ENCODE measurements at regions not wholly inside any gene's neighbourhood (a gene's known extent, or its start where the extent isn't known, plus 50 kb on each side); places are given as distances from the start of the nearest gene placed in this dataset.

DNA sequence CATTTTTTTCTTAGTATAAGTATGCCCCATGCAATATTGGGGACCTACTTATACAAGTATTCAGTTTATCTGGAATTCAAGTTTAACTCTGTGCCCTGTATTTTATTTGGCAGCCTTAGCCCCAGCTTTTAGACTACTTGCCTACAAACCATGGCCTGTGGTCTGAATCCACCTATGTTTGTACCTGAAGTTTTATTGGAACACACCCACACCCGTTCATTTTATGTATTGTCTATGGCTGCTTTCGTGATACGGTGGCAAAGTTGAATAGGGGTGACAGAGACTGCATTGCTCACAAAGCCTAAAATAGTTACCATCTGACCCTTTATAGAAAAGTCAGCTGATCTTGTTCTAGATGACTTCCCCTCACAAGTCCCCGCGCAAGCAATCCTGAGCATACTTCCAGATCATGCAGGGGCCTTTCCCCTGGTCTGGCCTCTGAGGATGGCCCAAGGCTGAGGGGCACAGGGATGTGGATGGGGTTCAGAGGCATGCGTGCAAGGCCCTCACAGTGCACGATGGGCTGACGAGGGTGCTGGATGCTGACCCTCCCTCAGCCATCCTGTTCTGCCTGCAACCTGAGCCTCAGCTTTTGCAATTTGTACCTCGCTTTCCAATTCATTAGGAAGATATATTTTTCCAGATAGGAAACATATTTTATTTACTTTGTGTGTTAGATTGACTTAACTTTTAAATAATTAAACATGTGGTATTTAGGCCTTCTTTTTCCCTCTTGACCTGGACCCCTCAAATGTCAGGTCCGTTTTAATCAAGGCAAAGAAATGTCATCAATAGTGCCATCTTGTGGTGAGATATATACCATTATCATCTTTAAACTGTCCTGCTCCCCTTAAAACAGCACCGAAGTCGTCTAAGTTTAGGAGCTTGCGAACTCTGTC, 527.3 kb upstream of the CCDC196 start (continued):
- TF ChIP-seq, protein P1, sequence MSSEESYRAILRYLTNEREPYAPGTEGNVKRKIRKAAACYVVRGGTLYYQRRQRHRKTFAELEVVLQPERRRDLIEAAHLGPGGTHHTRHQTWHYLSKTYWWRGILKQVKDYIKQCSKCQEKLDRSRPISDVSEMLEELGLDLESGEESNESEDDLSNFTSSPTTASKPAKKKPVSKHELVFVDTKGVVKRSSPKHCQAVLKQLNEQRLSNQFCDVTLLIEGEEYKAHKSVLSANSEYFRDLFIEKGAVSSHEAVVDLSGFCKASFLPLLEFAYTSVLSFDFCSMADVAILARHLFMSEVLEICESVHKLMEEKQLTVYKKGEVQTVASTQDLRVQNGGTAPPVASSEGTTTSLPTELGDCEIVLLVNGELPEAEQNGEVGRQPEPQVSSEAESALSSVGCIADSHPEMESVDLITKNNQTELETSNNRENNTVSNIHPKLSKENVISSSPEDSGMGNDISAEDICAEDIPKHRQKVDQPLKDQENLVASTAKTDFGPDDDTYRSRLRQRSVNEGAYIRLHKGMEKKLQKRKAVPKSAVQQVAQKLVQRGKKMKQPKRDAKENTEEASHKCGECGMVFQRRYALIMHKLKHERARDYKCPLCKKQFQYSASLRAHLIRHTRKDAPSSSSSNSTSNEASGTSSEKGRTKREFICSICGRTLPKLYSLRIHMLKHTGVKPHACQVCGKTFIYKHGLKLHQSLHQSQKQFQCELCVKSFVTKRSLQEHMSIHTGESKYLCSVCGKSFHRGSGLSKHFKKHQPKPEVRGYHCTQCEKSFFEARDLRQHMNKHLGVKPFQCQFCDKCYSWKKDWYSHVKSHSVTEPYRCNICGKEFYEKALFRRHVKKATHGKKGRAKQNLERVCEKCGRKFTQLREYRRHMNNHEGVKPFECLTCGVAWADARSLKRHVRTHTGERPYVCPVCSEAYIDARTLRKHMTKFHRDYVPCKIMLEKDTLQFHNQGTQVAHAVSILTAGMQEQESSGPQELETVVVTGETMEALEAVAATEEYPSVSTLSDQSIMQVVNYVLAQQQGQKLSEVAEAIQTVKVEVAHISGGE (CRISPR knock-in tag; IDR thresholded peaks at IDR 0.05), result no peak

DNA sequence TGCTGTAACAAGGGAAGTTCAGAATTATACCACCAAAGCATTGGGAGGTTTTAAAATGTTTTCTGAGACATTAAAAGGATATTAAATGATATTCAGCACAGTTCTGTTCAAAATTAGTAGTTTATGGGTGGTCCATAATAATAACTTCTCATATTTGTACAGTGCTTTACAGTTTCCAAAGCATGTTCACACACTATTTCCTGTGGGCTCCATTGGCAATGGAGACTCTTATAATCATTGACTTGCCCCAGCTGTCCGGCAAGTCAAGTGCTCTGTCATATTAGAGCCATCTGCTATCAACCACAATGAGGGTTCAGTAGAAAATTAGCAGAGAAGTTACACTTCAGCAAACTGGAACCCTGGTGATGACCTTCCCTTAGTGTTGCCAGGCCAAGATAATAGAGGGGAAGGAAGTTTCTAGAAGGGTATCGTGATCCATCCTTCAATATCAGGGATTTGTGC, 526.6 kb upstream of the CCDC196 start:
- in situ Hi-C loops (cut with MboI), result loop anchor here (5.0 kb wide), 2 partner anchors 547 to 792 kb away; partner anchors contain the start of gene FUT8
- no peaks in the 10 kb centered on the region for H3K4me1 ChIP-seq (ENCODE audit: control insufficient read depth, insufficient read depth, low read length)
- H3K4me2 ChIP-seq (ENCODE audit: control insufficient read depth, insufficient read depth), result no peak overlapping the region
- H3K27ac ChIP-seq (ENCODE audit: control insufficient read depth, insufficient read depth), result no peak overlapping the region
- H3K9me3 ChIP-seq (replicated peaks; ENCODE audit: control insufficient read depth, insufficient read depth, low read length), result no peaks in the 10 kb centered on the region
- 12% methylated on average over 2 of the region's 2 CpGs for WGBS (ENCODE audit: insufficient coverage, insufficient replicate concordance, low lambda C conversion rate, missing lambda C conversion rate)
- SMC1A ChIA-PET (ENCODE audit: uncharacterized antibody, unreplicated experiment), result interaction anchor here (1.0 to 4.5 kb wide), 16 partner anchors 9 to 798 kb away, joined by 3 to 42 read pairs (median 4); no protein-coding TSS in a partner anchor
- no peak overlapping the region for H3K4me3 ChIP-seq
- peaks cover 2 to 4% of the 10 kb centered on the region in 2 experiments; a peak in 2 of 4 replicates for H3K27me3 ChIP-seq (replicated peaks in 1 of 2; ENCODE audit: control insufficient read depth in 2 of 2, insufficient read depth in 2 of 2, low read length in 1 of 2)
- CTCF ChIA-PET, result interaction anchor here (0.6 to 6.1 kb wide), 25 partner anchors 9 to 796 kb away, joined by 3 to 90 read pairs (median 4); partner anchors contain the start of gene FUT8
- H3K9ac ChIP-seq (ENCODE audit: control insufficient read depth, insufficient read depth, low read length), result no peak overlapping the region
- BruUV-seq (replicated peaks), result no TSS peak
- peak; percentile 23 for ATAC-seq
- H3K79me2 ChIP-seq (ENCODE audit: control insufficient read depth, insufficient read depth, low read length), result no peaks in the 10 kb centered on the region
- RAD21 ChIA-PET (ENCODE audit: unreplicated experiment), result interaction anchor here (0.6 to 4.6 kb wide), 8 partner anchors 106 to 797 kb away, joined by 3 to 46 read pairs (median 7); no protein-coding TSS in a partner anchor
- H4K20me1 ChIP-seq (ENCODE audit: control insufficient read depth, insufficient read depth), result no peaks in the 10 kb centered on the region
- no peak for FAIRE-seq
- no peak overlapping the region for H2AFZ ChIP-seq (ENCODE audit: control insufficient read depth, low read depth, low read length)
- POLR2A ChIA-PET, result no interaction called here
- no peak for DNase-seq (ENCODE audit: low read depth, low spot score)
- intact Hi-C loops (cut with micrococcal nuclease; ENCODE audit: unreplicated experiment), result loop anchor here (1.0 to 2.0 kb wide), 3 partner anchors 111 to 795 kb away; no protein-coding TSS in a partner anchor
- no peaks in the 10 kb centered on the region for H3K36me3 ChIP-seq (ENCODE audit: control insufficient read depth in 2 of 2, insufficient read depth in 2 of 2, low read length in 1 of 2)
- TF ChIP-seq YBX1 (IDR thresholded peaks at IDR 0.05) (no peak), SMC3 (IDR thresholded peaks at IDR 0.05; ENCODE audit: borderline replicate concordance, low read length) (no peak), CHD4 (IDR thresholded peaks at IDR 0.05) (no peak), FOXM1 (IDR thresholded peaks at IDR 0.05; ENCODE audit: low read depth, low read length) (no peak), GABPA (IDR thresholded peaks at IDR 0.05; ENCODE audit: low read depth) (no peak), TCF7 (IDR thresholded peaks at IDR 0.05; ENCODE audit: borderline replicate concordance) (no peak)
- TF ChIP-seq, protein P2, sequence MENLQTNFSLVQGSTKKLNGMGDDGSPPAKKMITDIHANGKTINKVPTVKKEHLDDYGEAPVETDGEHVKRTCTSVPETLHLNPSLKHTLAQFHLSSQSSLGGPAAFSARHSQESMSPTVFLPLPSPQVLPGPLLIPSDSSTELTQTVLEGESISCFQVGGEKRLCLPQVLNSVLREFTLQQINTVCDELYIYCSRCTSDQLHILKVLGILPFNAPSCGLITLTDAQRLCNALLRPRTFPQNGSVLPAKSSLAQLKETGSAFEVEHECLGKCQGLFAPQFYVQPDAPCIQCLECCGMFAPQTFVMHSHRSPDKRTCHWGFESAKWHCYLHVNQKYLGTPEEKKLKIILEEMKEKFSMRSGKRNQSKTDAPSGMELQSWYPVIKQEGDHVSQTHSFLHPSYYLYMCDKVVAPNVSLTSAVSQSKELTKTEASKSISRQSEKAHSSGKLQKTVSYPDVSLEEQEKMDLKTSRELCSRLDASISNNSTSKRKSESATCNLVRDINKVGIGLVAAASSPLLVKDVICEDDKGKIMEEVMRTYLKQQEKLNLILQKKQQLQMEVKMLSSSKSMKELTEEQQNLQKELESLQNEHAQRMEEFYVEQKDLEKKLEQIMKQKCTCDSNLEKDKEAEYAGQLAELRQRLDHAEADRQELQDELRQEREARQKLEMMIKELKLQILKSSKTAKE (IDR thresholded peaks at IDR 0.05; ENCODE audit: low read depth, poor library complexity, severe bottlenecking), result no peak
- TF ChIP-seq, protein P3, sequence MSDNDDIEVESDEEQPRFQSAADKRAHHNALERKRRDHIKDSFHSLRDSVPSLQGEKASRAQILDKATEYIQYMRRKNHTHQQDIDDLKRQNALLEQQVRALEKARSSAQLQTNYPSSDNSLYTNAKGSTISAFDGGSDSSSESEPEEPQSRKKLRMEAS (IDR thresholded peaks at IDR 0.05; ENCODE audit: low read depth, low read length), result no peak
- TF ChIP-seq, protein P4, sequence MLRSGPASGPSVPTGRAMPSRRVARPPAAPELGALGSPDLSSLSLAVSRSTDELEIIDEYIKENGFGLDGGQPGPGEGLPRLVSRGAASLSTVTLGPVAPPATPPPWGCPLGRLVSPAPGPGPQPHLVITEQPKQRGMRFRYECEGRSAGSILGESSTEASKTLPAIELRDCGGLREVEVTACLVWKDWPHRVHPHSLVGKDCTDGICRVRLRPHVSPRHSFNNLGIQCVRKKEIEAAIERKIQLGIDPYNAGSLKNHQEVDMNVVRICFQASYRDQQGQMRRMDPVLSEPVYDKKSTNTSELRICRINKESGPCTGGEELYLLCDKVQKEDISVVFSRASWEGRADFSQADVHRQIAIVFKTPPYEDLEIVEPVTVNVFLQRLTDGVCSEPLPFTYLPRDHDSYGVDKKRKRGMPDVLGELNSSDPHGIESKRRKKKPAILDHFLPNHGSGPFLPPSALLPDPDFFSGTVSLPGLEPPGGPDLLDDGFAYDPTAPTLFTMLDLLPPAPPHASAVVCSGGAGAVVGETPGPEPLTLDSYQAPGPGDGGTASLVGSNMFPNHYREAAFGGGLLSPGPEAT (IDR thresholded peaks at IDR 0.05; ENCODE audit: low read depth), result no peak

Measured in GM12878 (cell line).